ENCODE measurements at regions not wholly inside any gene's neighbourhood (a gene's known extent, or its start where the extent isn't known, plus 50 kb on each side); places are given as distances from the start of the nearest gene placed in this dataset.

DNA sequence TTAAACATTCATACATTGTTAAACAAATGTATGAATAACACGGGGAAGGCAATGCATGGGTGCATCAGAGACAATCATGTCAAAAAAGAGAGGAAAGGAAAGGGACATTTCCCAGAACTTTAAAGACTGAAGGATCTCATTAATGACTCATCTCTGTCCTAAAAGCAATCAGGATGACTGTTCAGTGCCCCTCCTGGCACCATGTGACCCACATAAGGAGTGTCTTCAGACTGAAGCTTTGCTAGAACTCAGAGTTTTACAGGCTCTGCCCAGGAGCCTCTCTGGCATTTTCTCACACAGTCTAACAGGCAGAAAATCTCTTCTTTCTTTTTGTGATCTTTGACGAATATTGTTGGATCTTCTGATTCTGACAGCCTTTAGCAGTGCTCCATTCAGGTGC lies 315.3 kb downstream of the OTUD1 start (continued):
- no peak for TF ChIP-seq CHD1 (IDR thresholded peaks at IDR 0.05; ENCODE audit: low read depth, low read length)
- TF ChIP-seq CEBPB (IDR thresholded peaks at IDR 0.05; ENCODE audit: low read depth, low read length) = no peak
